Left lobe of liver (tissue), 2 donors: ENCODE measurements at regions not wholly inside any gene's neighbourhood (a gene's known extent, or its start where the extent isn't known, plus 50 kb on each side); places are given as distances from the start of the nearest gene placed in this dataset.

Experiments used
- ATAC-seq: fragments of 200-7000 bp; cut with Tn5 transposase; one replicate; pipeline ENCODE4 v1.9.1; 2020; ENCODE audit warnings: mild to moderate bottlenecking, moderate library complexity
- DNase-seq: peaks from one replicate; pipeline ENCODE4 v3.0.0-alpha.2; 2020; ENCODE audit warnings: low spot score
- donor health status: DM: no; HTN: no; CAD: no; lungs with moderate emphysema.
- donor health status: DM: no; HTN: yes; CAD: no.

- no peak for ATAC-seq
These were observed 372.8 kb upstream of the DUSP10 start for GRCh38 chr1:222114536-222115156.

GRCh38 chr1:222109836-222110235, 367.9 kb upstream of the DUSP10 start:
- no peak for ATAC-seq
- DNase-seq: no peak

More at GRCh38 chr1:222114536-222115156, 372.8 kb upstream of the DUSP10 start:
- DNase-seq: no peak

- no peak for ATAC-seq
These were observed 366.1 kb upstream of the DUSP10 start for GRCh38 chr1:222107975-222108374.

GRCh38 chr1:222107267-222107666, 365.4 kb upstream of the DUSP10 start:
- ATAC-seq (no peak), DNase-seq (no peak)

More at GRCh38 chr1:222107975-222108374, 366.1 kb upstream of the DUSP10 start:
- no peak for DNase-seq

DNA sequence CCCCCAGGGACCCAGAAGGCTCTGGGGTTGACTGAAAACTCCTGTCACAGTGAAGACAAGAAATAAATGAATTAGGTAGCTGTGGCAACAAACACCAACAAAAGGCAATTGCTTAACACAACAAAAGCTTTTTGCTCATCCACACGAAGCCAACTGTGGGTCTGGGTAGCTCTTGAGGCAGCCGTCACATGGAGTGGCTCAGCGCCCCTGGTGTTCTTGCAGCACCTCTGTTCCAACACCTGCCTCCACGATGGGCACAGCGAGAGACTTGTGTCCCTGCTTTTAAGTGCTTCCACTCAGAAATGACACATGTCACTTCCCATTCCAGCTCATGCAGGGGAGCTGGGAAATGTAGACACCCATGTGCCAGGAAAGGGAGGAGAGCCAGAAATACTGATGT, 364.5 kb upstream of the DUSP10 start:
- ATAC-seq (no peak), DNase-seq (no peak)

- no peak for DNase-seq
- no peak for ATAC-seq
These were observed 364.0 kb upstream of the DUSP10 start for GRCh38 chr1:222105861-222106260.

- ATAC-seq (peak; percentile 95), DNase-seq (peak; percentile 52)
These were observed 363.5 kb upstream of the DUSP10 start for GRCh38 chr1:222105393-222105737.

- DNase-seq: no peak
These were observed 363.0 kb upstream of the DUSP10 start for GRCh38 chr1:222104694-222105392.

GRCh38 chr1:222104097-222104496, 362.2 kb upstream of the DUSP10 start:
- DNase-seq: no peak
- ATAC-seq: peak; percentile 62

More at GRCh38 chr1:222104694-222105392, 363.0 kb upstream of the DUSP10 start:
- ATAC-seq: peak; percentile 41

DNA sequence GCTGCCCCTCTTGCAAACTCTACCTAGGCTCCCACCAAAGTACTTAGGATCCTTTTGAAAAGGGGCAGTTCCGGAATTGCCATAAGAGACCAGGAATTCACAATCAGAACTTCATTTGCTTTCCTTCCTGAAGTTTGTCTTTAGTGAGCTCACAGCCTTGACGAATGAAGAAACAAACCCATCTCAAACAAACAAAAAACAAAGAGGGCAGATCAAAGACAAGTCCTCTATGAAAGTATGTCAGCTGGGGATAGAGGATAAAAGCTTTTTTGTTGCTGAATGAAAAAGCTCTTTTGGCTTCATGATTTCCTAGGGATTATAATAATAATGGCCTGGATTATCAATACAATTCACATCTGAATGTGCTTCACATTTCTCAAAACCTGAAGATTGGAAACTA, 357.9 kb upstream of the DUSP10 start:
- ATAC-seq (no peak), DNase-seq (no peak)

GRCh38 chr1:222098404-222098803, 356.5 kb upstream of the DUSP10 start:
- peak; percentile 50 for ATAC-seq
- DNase-seq: no peak

GRCh38 chr1:222097588-222097987, 355.7 kb upstream of the DUSP10 start:
- ATAC-seq (peak; percentile 55), DNase-seq (no peak)

- DNase-seq (no peak), ATAC-seq (no peak)
These were observed 355.0 kb upstream of the DUSP10 start for GRCh38 chr1:222096883-222097282.

- DNase-seq (no peak), ATAC-seq (no peak)
These were observed 354.5 kb upstream of the DUSP10 start for GRCh38 chr1:222096476-222096772.

GRCh38 chr1:222095606-222096475, 354.0 kb upstream of the DUSP10 start:
- ATAC-seq: peak; percentile 59

GRCh38 chr1:222093518-222093917, 351.6 kb upstream of the DUSP10 start:
- peak; percentile 29 for ATAC-seq
- DNase-seq: no peak

More at GRCh38 chr1:222095606-222096475, 354.0 kb upstream of the DUSP10 start:
- no peak for DNase-seq

DNA sequence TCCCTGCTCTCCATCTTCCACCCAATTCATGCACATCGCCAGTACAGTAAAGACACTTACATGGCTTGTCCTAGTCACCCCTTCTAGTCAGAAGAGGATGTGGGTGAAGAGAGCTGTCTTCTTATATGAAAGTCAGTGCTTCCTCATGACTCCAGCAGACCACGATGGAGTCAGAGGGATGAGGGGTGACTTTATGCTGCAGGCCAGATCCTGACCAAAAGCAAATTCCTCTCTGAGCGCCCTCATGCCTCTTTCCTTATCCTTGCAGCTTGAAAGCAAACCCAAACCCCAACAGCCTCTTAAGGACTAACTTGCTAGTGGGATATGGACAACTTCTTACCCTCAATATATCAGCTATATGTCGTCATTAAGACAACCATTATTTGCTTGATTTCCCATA, 348.2 kb upstream of the DUSP10 start:
- ATAC-seq: no peak
- no peak for DNase-seq

DNA sequence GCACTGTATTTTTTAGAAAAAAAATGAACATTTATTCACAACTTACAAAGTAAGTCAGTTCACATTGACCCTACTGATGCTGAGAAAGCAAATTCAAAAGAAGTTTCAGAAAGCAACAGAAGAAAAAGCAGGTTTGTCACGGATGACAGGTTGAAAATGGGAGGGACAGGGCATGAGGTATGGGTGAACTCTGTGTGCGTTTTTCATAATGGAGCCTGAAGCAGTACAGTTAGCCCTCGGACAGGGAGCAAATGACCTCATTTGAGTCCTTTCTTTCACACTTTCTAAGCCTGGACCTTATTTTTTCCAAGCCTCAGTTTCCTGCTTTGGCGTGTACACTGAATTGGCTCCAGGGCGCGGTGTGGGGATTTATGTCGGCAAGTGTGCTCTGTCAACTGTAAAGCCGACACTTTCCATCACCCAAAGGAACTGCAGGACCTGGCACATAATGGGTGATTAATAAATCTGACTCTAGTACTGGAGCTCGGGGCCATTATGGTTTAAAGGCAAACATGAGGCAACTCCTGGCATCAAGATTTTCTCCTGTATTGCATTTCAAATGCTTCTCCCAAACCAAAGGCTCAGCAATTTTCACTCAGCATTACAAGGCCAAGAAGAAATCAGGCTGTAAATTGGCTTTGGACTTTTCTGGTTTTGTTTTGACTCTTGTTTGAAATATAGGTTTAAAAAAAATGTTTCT, 345.5 kb upstream of the DUSP10 start:
- no peak for DNase-seq
- ATAC-seq: no peak

GRCh38 chr1:222084996-222085395, 343.1 kb upstream of the DUSP10 start:
- no peak for ATAC-seq
- DNase-seq: no peak

DNA sequence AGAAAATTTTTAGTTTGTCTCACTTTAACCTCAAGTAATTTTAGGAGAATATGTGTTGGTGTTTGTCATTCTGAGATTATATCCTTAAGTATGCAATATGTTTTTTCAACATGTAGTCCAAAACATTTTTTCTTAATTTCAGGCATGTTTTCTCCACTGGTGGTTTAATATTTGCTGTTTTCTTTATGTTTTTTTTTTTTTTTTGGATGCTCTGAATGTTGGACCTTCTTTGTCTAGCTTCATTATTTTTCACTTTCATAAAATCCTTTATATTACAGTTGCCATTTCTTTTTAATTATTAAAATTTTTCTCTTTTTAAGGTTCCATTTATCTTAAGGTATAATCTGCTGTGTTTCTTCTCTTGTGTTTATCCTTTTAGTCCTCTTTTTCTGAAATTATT, 342.2 kb upstream of the DUSP10 start:
- DNase-seq: no peak
- no peak for ATAC-seq

GRCh38 chr1:222081859-222082258, 340.0 kb upstream of the DUSP10 start:
- DNase-seq: no peak
- no peak for ATAC-seq
